ENCODE measurements at regions not wholly inside any gene's neighbourhood (a gene's known extent, or its start where the extent isn't known, plus 50 kb on each side); places are given as distances from the start of the nearest gene placed in this dataset.

DNA sequence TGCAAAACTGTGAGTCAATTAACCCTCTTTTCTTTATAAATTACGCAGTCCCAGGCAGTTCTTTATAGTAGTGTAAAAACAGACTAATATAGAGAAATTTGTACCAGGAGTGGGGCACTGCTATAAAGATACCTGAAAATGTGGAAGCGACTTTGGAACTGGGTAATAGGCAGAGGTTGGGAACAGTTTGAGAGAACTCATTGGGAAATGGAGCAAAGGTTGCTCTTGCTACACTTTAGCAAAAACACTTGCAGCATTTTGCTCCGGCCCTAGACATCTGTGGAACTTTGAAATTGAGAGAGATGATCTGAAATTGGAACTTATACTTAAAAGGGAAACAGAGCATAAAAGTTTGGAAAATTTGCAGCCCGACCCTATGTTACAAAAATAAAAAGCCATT, 810.9 kb downstream of the LTN1 start (continued):
- TF ChIP-seq, protein P1, sequence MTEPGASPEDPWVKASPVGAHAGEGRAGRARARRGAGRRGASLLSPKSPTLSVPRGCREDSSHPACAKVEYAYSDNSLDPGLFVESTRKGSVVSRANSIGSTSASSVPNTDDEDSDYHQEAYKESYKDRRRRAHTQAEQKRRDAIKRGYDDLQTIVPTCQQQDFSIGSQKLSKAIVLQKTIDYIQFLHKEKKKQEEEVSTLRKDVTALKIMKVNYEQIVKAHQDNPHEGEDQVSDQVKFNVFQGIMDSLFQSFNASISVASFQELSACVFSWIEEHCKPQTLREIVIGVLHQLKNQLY (CRISPR knock-in tag; IDR thresholded peaks at IDR 0.05), result no peak
- TF ChIP-seq FOXP1 (CRISPR knock-in tag; IDR thresholded peaks at IDR 0.05; ENCODE audit: borderline replicate concordance), result no peak
- TF ChIP-seq ZNF423 (CRISPR knock-in tag; IDR thresholded peaks at IDR 0.05), result no peak
- TF ChIP-seq ZNF219 (CRISPR knock-in tag; IDR thresholded peaks at IDR 0.05; ENCODE audit: borderline replicate concordance), result no peak
- TF ChIP-seq, protein P2, sequence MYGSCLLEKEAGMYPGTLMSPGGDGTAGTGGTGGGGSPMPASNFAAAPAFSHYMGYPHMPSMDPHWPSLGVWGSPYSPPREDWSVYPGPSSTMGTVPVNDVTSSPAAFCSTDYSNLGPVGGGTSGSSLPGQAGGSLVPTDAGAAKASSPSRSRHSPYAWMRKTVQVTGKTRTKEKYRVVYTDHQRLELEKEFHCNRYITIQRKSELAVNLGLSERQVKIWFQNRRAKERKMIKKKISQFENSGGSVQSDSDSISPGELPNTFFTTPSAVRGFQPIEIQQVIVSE (CRISPR knock-in tag; IDR thresholded peaks at IDR 0.05; ENCODE audit: borderline replicate concordance), result no peak
- TF ChIP-seq TEAD1 (CRISPR knock-in tag; IDR thresholded peaks at IDR 0.05), result no peak
- no peak for TF ChIP-seq TCF7 (CRISPR knock-in tag; IDR thresholded peaks at IDR 0.05; ENCODE audit: low read depth)
- TF ChIP-seq, protein P3, sequence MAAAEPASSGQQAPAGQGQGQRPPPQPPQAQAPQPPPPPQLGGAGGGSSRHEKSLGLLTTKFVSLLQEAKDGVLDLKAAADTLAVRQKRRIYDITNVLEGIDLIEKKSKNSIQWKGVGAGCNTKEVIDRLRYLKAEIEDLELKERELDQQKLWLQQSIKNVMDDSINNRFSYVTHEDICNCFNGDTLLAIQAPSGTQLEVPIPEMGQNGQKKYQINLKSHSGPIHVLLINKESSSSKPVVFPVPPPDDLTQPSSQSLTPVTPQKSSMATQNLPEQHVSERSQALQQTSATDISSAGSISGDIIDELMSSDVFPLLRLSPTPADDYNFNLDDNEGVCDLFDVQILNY (CRISPR knock-in tag; IDR thresholded peaks at IDR 0.05), result no peak

DNA sequence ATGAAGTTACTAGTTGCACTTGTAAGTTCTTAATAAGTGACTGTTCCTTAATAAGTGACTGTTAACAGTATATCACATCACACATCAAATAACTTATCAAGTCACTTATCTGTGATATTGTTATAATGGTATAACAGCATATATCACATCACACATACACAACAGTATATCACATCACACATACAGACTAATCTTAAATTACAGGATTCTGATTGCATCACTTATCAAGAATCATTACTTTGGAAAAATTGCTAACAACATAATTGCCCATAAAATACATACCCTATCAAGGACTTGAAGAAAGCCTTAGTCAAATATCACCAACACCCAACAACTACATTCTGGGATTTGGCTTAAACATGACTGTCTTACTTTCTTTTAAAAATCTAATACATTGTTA, 813.5 kb downstream of the LTN1 start:
- H3K4me1 Mint-ChIP-seq, result no peaks in the 10 kb centered on the region
- H3K27ac Mint-ChIP-seq, result no peak overlapping the region
- DNase-seq (ENCODE audit: low spot score), result no peak
- peaks cover 30% of the 10 kb centered on the region for H3K36me3 Mint-ChIP-seq
- CTCF ChIA-PET, result no interaction called here
- peaks cover 48% of the 10 kb centered on the region for H3K9me3 Mint-ChIP-seq
- TF ChIP-seq FOXP1 (CRISPR knock-in tag; IDR thresholded peaks at IDR 0.05; ENCODE audit: borderline replicate concordance) (no peak), KAT7 (CRISPR knock-in tag; IDR thresholded peaks at IDR 0.05; ENCODE audit: borderline replicate concordance) (no peak), GTF2I (CRISPR knock-in tag; conservative IDR thresholded peaks at IDR 0.05) (no peak), GABPB1 (CRISPR knock-in tag; IDR thresholded peaks at IDR 0.05) (no peak)
- TF ChIP-seq, protein P4, sequence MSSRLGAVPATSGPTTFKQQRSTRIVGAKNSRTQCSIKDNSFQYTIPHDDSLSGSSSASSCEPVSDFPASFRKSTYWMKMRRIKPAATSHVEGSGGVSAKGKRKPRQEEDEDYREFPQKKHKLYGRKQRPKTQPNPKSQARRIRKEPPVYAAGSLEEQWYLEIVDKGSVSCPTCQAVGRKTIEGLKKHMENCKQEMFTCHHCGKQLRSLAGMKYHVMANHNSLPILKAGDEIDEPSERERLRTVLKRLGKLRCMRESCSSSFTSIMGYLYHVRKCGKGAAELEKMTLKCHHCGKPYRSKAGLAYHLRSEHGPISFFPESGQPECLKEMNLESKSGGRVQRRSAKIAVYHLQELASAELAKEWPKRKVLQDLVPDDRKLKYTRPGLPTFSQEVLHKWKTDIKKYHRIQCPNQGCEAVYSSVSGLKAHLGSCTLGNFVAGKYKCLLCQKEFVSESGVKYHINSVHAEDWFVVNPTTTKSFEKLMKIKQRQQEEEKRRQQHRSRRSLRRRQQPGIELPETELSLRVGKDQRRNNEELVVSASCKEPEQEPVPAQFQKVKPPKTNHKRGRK (CRISPR knock-in tag; IDR thresholded peaks at IDR 0.05; ENCODE audit: borderline replicate concordance), result no peak
- TF ChIP-seq, protein P5, sequence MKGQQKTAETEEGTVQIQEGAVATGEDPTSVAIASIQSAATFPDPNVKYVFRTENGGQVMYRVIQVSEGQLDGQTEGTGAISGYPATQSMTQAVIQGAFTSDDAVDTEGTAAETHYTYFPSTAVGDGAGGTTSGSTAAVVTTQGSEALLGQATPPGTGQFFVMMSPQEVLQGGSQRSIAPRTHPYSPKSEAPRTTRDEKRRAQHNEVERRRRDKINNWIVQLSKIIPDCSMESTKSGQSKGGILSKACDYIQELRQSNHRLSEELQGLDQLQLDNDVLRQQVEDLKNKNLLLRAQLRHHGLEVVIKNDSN (CRISPR knock-in tag; IDR thresholded peaks at IDR 0.05), result no peak
- H3K4me3 Mint-ChIP-seq, result no peak overlapping the region
- POLR2A ChIA-PET, result no interaction called here
- ATAC-seq, result no peak
- no peaks in the 10 kb centered on the region for H3K27me3 Mint-ChIP-seq (ENCODE audit: low read depth)

DNA sequence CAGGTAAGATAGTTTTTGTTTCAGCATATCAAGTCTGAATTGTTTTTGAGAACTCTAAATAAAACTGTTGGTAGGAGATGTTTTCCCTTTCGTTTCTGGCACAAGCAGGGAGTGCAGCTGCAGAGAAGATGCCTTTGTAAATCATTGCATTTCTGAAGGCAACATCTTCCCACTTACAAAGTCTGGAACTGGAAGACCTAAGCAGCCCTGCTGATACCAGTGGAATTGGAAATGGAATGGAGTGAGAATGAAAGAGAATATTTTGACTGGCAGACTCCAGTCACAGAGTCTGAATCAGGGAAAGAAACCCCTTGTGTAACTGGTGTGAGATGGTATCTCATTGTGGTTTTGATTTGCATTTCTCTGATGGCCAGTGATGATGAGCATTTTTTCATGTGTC, 815.6 kb downstream of the LTN1 start:
- peaks cover 35% of the 10 kb centered on the region for H3K9me3 Mint-ChIP-seq
- POLR2A ChIA-PET, result no interaction called here
- no peak for TF ChIP-seq FOXJ3 (CRISPR knock-in tag; IDR thresholded peaks at IDR 0.05; ENCODE audit: borderline replicate concordance)
- no peak for TF ChIP-seq OVOL2 (CRISPR knock-in tag; IDR thresholded peaks at IDR 0.05; ENCODE audit: borderline replicate concordance)
- TF ChIP-seq JAZF1 (CRISPR knock-in tag; IDR thresholded peaks at IDR 0.05), result no peak
- TF ChIP-seq, protein P6, sequence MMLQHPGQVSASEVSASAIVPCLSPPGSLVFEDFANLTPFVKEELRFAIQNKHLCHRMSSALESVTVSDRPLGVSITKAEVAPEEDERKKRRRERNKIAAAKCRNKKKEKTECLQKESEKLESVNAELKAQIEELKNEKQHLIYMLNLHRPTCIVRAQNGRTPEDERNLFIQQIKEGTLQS (CRISPR knock-in tag; conservative IDR thresholded peaks at IDR 0.05), result no peak
- TF ChIP-seq, protein P7, sequence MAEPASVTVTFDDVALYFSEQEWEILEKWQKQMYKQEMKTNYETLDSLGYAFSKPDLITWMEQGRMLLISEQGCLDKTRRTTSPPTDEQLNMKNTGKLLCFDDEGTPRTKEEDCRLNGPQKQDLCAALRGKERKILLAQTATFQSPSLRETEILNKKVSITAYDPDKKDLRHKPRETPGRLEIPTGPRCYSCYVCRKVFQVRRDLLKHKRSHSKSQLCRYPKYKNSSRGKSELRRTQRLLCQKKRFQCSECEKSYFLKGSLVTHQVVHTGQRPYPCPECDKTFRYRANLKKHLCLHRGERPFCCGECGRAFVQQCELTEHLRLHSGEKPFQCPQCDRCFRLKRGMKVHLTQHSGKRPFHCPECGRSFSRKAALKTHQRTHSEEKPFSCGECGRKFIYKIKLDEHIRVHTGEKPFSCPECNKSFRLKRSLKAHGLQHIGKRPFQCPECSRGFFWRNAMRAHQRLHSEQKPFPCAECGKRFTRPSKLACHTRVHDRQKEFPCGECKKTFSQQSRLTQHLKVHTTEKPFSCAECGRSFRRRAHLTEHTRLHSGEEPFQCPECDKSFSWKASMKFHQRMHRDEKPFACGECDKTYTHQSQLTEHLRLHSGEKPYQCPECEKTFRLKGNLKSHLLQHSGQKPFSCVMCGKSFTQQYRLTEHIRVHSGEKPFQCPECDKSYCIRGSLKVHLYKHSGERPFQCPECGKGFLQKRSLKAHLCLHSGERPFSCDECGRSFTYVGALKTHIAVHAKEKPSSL (CRISPR knock-in tag; conservative IDR thresholded peaks at IDR 0.05), result no peak
- no peak overlapping the region for H3K4me3 Mint-ChIP-seq
- ATAC-seq, result no peak
- no peak overlapping the region for H3K27ac Mint-ChIP-seq
- H3K4me1 Mint-ChIP-seq, result no peaks in the 10 kb centered on the region
- CTCF ChIA-PET, result no interaction called here
- DNase-seq (ENCODE audit: low spot score), result no peak
- H3K36me3 Mint-ChIP-seq, result peaks cover 17% of the 10 kb centered on the region
- no peaks in the 10 kb centered on the region for H3K27me3 Mint-ChIP-seq (ENCODE audit: low read depth)
